GM12874 (cell line): ENCODE measurements at regions not wholly inside any gene's neighbourhood (a gene's known extent, or its start where the extent isn't known, plus 50 kb on each side); places are given as distances from the start of the nearest gene placed in this dataset.

Experiments
- TF ChIP-seq, protein P1 (sequence below): IDR thresholded peaks from 2 replicates; pipeline ENCODE4 v1.5.1; 2011; ENCODE audit warnings: low read depth, mild to moderate bottlenecking, control low read depth, low read length, moderate library complexity; ENCODE audit not compliant: insufficient read depth

DNA sequence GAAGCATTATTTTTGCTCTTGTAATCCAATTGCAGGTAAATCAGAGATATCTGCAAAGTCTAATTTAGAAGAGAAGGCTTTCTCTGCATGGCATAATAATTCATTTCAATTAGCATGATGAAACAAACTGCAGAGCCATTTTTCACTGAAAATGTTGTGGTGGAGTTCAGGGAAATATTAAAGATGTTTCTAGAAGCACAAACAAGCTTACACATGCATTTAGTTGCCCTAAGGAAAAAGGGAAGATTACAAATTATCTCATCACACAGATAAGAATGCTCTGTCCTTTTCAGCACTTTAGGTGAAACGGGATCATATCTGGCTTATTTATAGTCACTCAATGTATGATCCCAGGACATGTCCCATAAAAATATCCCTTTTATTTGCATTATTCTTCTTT is 252.1 kb upstream of the TANK start:
- TF ChIP-seq, protein P1, sequence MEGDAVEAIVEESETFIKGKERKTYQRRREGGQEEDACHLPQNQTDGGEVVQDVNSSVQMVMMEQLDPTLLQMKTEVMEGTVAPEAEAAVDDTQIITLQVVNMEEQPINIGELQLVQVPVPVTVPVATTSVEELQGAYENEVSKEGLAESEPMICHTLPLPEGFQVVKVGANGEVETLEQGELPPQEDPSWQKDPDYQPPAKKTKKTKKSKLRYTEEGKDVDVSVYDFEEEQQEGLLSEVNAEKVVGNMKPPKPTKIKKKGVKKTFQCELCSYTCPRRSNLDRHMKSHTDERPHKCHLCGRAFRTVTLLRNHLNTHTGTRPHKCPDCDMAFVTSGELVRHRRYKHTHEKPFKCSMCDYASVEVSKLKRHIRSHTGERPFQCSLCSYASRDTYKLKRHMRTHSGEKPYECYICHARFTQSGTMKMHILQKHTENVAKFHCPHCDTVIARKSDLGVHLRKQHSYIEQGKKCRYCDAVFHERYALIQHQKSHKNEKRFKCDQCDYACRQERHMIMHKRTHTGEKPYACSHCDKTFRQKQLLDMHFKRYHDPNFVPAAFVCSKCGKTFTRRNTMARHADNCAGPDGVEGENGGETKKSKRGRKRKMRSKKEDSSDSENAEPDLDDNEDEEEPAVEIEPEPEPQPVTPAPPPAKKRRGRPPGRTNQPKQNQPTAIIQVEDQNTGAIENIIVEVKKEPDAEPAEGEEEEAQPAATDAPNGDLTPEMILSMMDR: no peak

DNA sequence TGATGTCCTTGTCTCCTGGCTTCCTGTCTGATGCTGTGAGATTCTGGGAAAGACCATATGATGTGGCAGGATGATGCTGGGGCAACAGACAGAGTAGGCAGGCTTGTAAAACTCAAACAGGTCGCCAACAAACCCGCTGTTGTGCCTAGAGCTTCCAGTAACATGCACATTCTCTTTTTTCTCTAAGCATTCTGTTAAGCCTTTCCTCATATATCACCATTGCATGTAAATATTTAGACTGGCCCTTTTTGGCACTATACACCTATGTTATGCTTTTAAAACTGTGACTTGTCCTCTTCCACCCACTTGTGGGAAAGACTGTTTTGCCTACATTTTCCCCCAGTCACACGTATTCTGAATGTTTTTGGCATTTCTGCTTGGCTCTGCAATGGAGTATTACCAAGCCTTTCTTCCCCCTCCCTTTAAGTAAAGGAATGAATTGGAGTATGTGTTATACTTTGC is 250.4 kb upstream of the TANK start:
- TF ChIP-seq, protein P1: no peak

DNA sequence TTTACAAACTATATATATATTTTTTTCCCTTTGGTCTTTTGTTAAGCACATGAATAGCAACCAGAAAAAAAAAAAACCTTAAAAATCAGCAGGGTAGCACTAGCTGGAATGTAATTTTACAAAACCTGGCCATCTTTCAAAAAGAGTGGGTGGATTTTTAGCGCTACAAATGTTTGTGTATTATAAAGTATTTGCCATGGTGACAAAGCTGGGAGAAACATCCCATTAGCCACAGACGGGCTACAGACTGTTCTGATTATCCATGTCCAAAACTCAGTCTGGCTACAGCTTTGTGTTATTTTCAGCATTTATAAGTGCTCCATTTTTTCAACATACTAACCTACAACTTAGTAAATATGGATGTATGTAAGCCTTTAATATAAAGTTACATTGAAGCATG is 249.5 kb upstream of the TANK start:
- TF ChIP-seq, protein P1: no peak

DNA sequence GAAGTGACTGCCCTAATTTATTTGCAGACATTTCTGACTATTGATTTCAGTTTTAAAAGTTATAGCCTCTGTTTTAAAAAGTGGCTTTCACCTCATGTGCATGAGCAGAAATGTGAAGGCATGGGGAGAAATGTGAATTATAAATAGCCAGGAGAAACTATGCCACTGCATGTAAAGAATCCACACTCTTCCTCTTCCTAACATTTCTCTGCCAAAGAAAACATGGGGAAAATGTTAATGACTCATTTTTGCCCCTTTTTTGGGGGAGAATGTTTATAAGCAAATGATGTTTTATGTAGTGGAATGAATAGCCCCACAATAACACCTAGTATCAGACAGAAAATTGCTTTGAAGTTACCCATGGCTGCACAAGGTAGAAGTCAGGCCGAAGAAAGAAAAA is 249.0 kb upstream of the TANK start:
- TF ChIP-seq, protein P1: no peak

DNA sequence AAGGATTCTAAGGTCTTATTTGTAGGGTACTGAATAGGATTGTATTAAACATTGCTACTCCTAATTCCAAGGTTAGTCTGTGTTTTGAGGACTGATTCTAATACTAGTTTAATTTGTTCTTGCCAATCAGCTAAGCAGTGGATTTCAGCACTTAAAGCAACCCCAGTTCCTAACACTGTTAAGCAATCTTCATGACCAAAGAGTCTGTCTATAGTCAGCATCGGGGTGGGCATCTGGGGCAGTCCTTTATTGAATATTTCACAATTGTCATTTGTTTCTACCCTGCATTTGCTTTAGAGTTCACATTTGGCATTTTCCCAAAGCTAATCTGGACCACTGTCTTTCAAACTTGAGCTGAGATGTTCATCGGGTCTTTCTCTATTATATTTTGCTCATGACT is 248.0 kb upstream of the TANK start:
- TF ChIP-seq, protein P1: no peak

DNA sequence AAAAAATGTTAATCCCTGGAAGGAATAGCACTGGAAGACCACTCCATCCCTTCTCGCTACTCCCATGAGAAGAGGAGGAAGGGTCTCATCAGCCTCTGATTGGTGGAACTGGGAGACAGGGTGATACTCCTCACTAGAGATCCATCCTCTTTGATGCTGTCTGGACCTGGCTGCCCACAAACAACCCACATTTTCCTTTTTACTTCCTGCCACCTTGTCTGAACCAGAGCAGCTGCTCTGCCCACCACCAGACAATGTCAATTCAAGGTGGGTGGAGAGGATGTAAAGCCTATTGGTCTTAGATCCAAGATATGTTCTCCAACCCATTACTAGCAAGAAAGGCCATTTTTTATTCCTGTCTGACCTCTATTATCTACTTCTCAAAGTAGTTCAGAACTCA is 246.9 kb upstream of the TANK start:
- TF ChIP-seq, protein P1: no peak

DNA sequence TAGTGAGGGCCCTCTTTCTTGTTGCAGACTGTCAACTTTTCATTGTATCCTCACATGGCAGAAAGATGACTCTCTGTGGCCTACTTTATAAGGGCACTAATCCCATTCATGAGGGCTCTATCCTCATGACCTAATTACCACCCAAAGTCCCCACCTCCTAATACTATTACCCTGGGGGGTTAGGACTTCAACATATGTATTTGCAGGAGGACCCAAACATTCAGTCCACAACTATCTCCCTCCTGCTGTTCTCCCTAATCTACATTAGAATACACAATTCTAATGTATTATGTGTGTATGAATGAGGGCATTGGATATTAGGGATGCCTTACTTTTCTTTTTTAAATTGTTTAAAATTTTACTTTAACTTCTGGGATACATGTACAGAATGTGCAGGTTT is 246.0 kb upstream of the TANK start:
- TF ChIP-seq, protein P1: no peak

DNA sequence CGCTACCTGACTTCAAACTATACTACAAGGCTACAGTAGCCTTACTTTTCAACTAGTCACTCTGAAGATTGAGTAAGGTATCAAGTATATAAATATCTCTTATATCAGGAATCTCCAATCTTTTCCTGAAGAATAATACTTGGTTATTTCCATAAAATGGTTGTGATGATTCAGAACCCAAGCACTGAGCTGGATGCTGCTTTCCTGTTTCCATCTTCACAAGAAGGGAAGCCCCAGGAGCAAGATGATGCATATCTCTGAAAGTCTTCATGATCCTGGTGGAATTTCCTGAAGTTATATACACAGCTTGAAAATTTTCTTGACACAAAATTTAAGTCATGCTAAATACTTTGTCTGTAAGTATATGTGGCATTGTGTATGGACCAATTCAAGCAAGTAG is 243.9 kb upstream of the TANK start:
- TF ChIP-seq, protein P1: no peak
